A673 (cell line): ENCODE measurements at regions not wholly inside any gene's neighbourhood (a gene's known extent, or its start where the extent isn't known, plus 50 kb on each side); places are given as distances from the start of the nearest gene placed in this dataset.

ENCODE experiments used
- EZH2 ChIP-seq: fragments of 200-600 bp; sonication (generic); IDR thresholded peaks from 2 replicates; pipeline ENCODE4 v1.6.1; 2017; ENCODE audit warnings: borderline replicate concordance, low read depth, mild to moderate bottlenecking, mixed read lengths, antibody characterized with exemption, low read length; ENCODE audit not compliant: poor library complexity, severe bottlenecking
- TF ChIP-seq, protein P1 (sequence below): fragments of 300-800, 200-600 bp; sonication (generic); conservative IDR thresholded peaks from 2 replicates; pipeline ENCODE4 v1.5.1; 2017; ENCODE audit warnings: low read depth, mild to moderate bottlenecking, antibody characterized with exemption, low read length, moderate library complexity, mixed read lengths

DNA sequence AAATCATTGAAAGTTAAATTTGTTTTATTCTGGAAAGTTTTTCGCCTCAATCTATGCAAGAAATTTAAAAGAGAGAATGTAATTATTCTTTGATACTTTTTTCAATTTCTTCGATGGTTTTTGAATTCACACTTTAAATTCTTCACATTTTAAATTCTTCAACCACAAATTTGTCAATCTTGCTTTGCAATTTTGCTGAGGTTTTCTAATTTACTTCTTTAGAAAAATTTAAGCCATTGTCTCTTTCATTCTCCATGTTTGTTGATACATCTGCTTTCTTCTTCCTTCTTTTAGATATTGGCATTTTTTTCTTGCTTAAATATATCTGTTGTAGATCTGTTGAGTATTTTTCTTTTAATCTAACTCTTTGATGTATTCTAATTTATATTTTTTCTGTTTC lies 301.9 kb upstream of the DSEL start:
- TF ChIP-seq, protein P1, sequence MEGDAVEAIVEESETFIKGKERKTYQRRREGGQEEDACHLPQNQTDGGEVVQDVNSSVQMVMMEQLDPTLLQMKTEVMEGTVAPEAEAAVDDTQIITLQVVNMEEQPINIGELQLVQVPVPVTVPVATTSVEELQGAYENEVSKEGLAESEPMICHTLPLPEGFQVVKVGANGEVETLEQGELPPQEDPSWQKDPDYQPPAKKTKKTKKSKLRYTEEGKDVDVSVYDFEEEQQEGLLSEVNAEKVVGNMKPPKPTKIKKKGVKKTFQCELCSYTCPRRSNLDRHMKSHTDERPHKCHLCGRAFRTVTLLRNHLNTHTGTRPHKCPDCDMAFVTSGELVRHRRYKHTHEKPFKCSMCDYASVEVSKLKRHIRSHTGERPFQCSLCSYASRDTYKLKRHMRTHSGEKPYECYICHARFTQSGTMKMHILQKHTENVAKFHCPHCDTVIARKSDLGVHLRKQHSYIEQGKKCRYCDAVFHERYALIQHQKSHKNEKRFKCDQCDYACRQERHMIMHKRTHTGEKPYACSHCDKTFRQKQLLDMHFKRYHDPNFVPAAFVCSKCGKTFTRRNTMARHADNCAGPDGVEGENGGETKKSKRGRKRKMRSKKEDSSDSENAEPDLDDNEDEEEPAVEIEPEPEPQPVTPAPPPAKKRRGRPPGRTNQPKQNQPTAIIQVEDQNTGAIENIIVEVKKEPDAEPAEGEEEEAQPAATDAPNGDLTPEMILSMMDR, result no peak
- TF ChIP-seq EZH2, result no peak
